Brain microvascular endothelial cell (primary cell): ENCODE measurements at regions not wholly inside any gene's neighbourhood (a gene's known extent, or its start where the extent isn't known, plus 50 kb on each side); places are given as distances from the start of the nearest gene placed in this dataset.

Experiments
- DNase-seq: peaks from one replicate; pipeline ENCODE4 v3.0.0-alpha.2; 2020
- H3K27ac ChIP-seq: fragments of 250-450 bp; sonication (Bioruptor Pico); 2 replicates; pipeline ENCODE4 v1.5.1; 2020; ENCODE audit warnings: mild to moderate bottlenecking, moderate library complexity
- H3K27me3 ChIP-seq: fragments of 250-450 bp; sonication (Bioruptor Pico); replicated peaks from 2 replicates; pipeline ENCODE4 v1.5.1; 2020; ENCODE audit warnings: mild to moderate bottlenecking
- H3K36me3 ChIP-seq: fragments of 250-450 bp; sonication (Bioruptor Pico); replicated peaks from 2 replicates; pipeline ENCODE4 v1.5.1; 2020; ENCODE audit warnings: mild to moderate bottlenecking
- H3K4me3 ChIP-seq: 2 replicates; pipeline ENCODE4 v1.5.1; 2011; ENCODE audit warnings: low read depth, mild to moderate bottlenecking, control low read depth, low read length, moderate library complexity
- CTCF ChIP-seq: IDR thresholded peaks from 2 replicates; pipeline ENCODE4 v1.5.1; 2011; ENCODE audit warnings: low read depth, mild to moderate bottlenecking, moderate library complexity, low read length, control low read depth, inconsistent platforms; ENCODE audit errors: missing control alignments
- in situ Hi-C: cut with HindIII; loops from 2 replicates; pipeline ENCODE4 v1.10.0; 2017; ENCODE audit warnings: low sequenced_read_pairs, low pct_ligation_motif_present

- in situ Hi-C loops, result no loop called here
Observed at GRCh38 chr6:139895205-139895793, 520.9 kb upstream of the CITED2 start.

GRCh38 chr6:139894271-139894670, 519.8 kb upstream of the CITED2 start:
- H3K4me3 ChIP-seq, result no peak overlapping the region
- TF ChIP-seq CTCF, result no peak
- no peak overlapping the region for H3K27ac ChIP-seq
- in situ Hi-C loops, result no loop called here
- DNase-seq, result no peak
- H3K27me3 ChIP-seq, result no peaks in the 10 kb centered on the region
- H3K36me3 ChIP-seq, result no peaks in the 10 kb centered on the region

More at GRCh38 chr6:139895205-139895793, 520.9 kb upstream of the CITED2 start:
- no peaks in the 10 kb centered on the region for H3K36me3 ChIP-seq
- no peak for TF ChIP-seq CTCF
- no peak overlapping the region for H3K27ac ChIP-seq
- no peaks in the 10 kb centered on the region for H3K27me3 ChIP-seq
- no peak for DNase-seq
- H3K4me3 ChIP-seq, result no peak overlapping the region

DNA sequence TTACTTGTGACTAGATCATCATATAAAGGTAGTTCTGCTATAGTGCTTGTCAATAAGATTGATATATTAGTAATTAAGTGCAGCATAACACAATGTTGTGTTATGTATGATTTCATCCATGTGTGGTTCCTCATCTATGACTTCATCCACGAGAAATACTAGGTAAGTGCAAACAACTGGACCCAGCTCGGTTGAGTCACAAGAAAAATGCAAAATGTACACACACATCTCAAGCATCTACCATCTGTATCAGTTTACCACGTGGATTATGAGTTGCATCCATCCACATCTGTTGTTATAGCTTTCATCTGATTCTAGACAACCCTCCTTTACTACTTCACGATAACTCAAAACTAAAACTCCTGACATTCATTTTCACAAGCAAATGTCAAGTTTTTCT, 517.0 kb upstream of the CITED2 start:
- H3K27me3 ChIP-seq, result no peaks in the 10 kb centered on the region
- H3K36me3 ChIP-seq, result no peaks in the 10 kb centered on the region
- DNase-seq, result peak; percentile 6
- no peak for TF ChIP-seq CTCF
- in situ Hi-C loops, result no loop called here
- no peak overlapping the region for H3K27ac ChIP-seq
- no peak overlapping the region for H3K4me3 ChIP-seq

DNA sequence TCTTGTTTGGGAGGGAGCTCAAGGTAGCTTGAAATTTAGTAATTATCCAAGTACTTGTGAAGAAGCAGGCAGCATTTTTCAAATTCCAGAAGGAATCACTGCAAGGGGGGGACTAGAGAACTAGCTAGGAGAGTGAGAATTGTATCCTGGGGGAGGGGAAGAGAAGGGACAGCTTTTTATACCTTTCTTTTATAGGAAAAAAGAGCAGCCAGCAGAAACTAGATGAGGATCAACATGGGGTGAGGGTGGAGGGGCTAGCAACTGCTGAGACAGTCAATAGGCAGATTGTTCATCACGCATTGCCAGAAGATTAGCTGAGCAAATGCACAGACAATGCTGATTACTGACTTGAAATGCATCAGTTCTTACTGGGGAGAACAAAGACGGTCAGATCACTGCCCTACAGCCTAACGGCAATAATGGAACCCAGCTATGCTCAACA, 514.3 kb upstream of the CITED2 start:
- DNase-seq, result no peak
- Histone ChIP-seq H3K27me3 (no peaks in the 10 kb centered on the region), H3K4me3 (no peak overlapping the region), H3K27ac (no peak overlapping the region), H3K36me3 (no peaks in the 10 kb centered on the region)
- in situ Hi-C loops, result no loop called here
- no peak for TF ChIP-seq CTCF

GRCh38 chr6:139887275-139887674, 512.8 kb upstream of the CITED2 start:
- no peaks in the 10 kb centered on the region for H3K27me3 ChIP-seq
- H3K4me3 ChIP-seq, result no peak overlapping the region
- TF ChIP-seq CTCF, result no peak
- no peak overlapping the region for H3K27ac ChIP-seq
- H3K36me3 ChIP-seq, result no peaks in the 10 kb centered on the region
- in situ Hi-C loops, result no loop called here
- DNase-seq, result no peak

DNA sequence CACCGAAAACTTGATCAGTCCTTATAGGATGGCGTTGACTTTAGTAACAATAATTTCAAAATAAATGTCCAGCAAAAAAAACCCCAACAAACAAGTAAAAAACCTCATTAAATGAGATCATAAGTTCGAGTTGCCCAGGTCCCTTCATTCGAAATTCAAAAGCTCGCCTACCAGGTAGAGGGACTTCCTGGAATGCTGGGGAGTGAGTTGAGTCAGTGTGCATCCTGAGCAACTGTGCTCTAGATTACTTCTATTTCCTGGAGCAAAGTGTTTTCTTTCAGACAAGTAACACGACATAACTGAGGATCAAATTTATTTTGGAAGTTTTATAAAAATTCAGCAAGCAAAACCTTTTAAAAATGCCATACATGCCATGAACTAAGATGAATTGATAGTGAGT, 511.9 kb upstream of the CITED2 start:
- H3K36me3 ChIP-seq, result no peaks in the 10 kb centered on the region
- H3K27ac ChIP-seq, result no peak overlapping the region
- no peaks in the 10 kb centered on the region for H3K27me3 ChIP-seq
- DNase-seq, result no peak
- no peak for TF ChIP-seq CTCF
- H3K4me3 ChIP-seq, result no peak overlapping the region
- in situ Hi-C loops, result no loop called here
